ENCODE measurements at regions not wholly inside any gene's neighbourhood (a gene's known extent, or its start where the extent isn't known, plus 50 kb on each side); places are given as distances from the start of the nearest gene placed in this dataset.
"Not testable (repeated sequence)": the region's sequence is repeated elsewhere in the genome, so short reads cannot be mapped to it uniquely, and the experiment has no call there.

GRCh38 chr22:49721211-49721763 is 106.4 kb downstream of the BRD1 start:
- no peak for DNase-seq

DNA sequence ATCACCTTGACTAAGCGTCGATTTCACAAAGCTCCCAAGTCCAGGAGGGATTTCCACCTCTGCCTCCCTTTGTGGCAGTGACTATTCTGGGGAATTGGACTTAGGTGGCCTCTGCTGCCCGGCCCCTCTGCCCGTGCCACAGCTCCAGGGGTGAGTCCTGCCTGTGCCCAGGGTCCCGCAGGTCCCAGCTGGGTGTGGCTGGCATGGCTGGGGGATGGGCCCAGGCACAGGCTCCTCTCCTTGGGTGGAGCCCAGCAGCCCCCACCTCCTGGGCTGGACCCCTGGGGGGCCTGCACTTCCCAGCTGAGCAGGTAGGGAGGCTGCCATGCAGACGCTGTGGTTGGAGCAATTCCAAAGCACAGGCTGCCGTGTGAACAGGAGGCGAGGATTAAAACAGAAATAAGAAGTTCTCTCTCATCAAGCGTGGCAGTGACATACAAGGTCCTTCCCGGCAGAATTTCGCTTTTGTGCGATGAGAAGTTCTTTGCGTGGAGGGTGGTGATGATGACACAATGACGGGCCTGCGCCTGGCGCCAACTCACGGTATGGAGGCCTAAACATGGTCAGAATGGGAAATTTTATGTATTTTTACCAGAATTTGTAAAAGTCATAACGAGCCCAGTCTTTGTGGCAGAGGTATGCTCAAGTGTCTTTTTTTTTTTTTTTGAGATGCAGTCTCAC is 107.3 kb downstream of the BRD1 start:
- DNase-seq, result no peak

DNA sequence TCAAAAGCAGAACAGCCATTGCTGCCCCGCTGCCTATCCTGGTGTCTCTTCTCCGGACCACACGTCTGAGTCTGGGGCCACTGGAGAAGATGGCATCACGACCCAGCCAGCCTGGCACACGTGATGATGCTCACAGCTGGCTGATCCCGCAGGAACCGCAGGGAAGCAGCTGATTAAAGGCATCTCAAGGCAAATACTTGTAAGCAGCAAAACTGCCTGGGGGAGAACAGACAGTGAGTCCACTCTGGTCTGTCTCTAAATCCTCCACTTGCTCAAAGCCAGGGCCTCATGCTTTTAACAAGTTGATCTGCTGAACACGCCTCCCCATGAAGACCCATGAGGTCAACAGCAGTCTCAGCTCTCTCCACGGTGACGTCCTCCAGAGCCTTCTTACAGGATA is 108.6 kb downstream of the BRD1 start:
- DNase-seq, result no peak

GRCh38 chr22:49718396-49718795 is 109.3 kb downstream of the BRD1 start:
- DNase-seq, result no peak

DNA sequence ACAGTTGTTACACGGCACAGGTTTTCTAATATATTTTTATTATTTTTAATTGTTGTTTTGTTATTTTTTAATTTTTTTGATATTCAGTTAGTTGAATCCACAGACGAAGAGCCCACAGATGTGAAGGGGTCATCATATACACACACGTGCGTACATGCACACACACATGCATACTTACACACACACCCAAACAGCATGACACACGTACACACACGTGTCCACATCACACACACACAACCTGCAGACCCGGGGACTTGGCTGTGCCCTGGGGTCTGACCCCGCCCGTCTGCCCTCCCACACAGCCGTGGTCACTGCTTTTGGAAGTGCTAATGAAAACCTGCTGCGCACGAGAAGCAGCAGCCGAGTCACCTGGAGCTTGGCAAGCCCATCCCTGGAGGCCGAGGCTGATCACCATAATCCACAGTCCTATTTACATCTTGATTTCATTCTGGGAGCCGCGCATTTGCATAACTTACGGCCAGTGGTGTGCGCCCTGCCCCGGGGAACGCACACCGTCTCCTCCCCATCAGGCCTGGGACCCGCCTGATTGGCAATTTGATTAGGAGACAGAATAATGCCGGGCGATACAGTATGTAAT is 110.3 kb downstream of the BRD1 start:
- DNase-seq, result no peak

GRCh38 chr22:49716441-49716840 is 111.2 kb downstream of the BRD1 start:
- no peak for DNase-seq

DNA sequence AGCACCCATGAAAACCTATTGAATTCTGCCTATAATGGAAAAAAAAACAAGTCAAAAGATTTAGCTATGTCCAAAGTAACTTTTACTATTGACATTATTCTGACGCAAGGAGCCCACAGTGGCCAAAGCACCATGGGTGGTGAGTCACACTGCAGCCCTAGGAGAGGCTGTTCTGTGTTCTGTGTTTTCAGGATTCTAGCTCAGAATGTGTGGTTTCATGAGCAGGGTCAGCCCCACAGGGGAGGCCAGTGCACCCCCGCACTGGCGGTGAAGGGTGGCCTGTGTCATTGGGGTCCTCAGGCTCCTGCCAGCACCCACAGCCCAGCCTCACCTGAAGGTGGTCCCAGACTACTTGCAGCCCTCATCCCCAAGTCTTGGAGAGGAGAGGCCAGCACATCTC is 112.2 kb downstream of the BRD1 start:
- no peak for DNase-seq

- no peak for DNase-seq
Measured at GRCh38 chr22:49713003-49713402, 114.7 kb downstream of the BRD1 start.

DNA sequence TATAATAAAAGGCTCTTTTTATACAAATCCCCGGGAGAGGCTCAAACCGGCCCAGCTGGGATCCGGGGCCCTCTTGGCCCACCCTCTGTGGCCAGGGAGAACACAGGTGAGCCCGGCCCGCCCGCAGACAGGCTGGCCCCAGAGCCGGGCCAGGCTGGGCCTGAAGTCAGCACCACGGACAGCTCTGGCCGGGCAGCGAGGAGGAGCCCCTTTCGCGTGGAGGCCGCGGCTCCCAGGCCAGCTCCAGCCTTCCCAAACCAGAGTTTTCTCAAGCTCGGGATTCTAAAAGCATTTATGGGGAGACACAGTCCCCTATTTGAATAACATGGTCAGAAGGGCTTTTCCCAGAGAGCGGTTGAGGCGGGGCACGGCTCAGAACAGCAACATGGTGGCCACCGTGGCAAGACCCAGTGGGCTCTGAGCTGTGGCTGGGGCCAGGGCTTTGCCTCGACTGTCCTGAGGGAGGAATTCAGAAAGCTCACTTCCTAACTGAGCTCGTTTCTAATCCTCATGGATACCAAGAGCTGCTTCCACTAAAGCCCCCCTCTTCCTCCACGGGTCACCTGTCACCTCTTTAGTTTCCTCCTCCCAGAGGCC is 115.4 kb downstream of the BRD1 start:
- DNase-seq, result no peak

GRCh38 chr22:49710746-49711145 is 116.9 kb downstream of the BRD1 start:
- DNase-seq, result no peak

DNA sequence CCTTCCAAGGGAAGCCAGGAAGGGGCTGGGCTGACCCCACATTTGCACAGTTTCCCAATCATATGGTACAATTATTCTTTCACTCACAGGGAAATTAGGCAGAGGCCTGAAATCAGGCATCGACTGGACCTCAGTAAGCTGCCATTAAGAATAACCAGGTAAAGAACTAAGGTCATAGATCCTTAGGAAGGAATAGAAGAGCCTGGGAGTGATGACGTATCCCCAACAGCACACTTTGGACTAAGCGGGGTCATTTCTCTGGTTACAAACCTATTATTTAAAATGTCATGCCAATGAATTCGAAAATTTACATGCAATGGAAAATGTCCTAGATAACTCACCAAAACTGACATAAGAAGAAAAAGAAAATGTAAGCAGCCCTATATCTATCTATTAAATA is 118.2 kb downstream of the BRD1 start:
- no peak for DNase-seq

GRCh38 chr22:49705972-49706352 is 121.7 kb downstream of the BRD1 start:
- no peak for DNase-seq

GRCh38 chr22:49705216-49705971 is 122.3 kb downstream of the BRD1 start:
- DNase-seq, result no peak

- no peak for DNase-seq
Measured at GRCh38 chr22:49704345-49705215, 123.1 kb downstream of the BRD1 start.

GRCh38 chr22:49703990-49704344 is 123.7 kb downstream of the BRD1 start:
- no peak for DNase-seq

GRCh38 chr22:49703505-49703904 is 124.2 kb downstream of the BRD1 start:
- DNase-seq, result no peak

GRCh38 chr22:49702068-49702397 is 125.6 kb downstream of the BRD1 start:
- DNase-seq, result no peak

GRCh38 chr22:49701380-49702067 is 126.1 kb downstream of the BRD1 start:
- no peak for DNase-seq

DNA sequence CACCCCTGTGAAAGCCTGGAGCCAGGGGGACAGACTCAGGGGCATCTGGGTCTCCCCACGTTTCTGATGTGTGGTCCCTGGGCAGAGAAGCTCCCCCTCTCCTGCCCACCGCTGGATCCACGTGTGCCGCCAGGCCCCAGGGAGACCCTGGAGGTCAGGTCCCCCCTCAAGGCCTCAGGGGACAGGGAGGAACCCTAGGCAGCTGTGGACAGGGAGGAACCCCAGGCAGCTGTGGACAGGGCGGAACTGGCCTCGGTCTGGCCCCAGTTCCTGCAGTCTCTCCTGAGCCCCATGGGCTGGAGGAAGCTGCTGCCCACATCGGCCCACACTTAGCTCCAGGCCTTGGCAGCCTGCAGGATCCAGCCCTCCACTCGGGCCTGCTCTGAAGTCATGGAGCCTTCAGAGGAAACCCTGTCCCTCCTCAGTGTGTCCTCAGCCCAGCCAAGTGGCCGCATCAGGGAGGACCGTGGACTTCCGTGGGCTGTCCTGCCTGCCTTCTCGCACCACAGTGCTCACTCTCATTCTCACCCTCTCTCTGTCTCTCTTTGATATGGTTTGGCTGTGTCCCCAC is 127.7 kb downstream of the BRD1 start:
- DNase-seq, result no peak

DNA sequence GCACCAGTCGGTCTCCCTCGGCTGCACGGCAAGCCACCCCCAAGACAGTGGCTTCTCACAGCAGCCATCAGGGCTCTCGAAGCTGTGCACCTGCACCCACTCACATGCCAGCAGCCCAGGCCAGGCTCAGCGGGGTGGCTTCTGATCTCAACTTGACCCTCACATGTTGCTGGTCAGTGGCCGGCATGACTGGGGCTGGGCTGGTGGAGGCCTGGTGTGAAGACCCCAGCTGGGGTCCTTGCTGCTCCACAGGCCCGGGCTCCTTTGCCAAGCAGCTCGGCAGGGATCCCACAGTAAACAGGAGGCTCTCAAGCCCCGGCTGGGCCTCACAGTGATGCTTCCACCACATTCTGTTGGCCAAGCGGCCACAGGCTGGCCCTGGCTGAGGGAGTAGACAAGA is 128.2 kb downstream of the BRD1 start:
- no peak for DNase-seq

DNA sequence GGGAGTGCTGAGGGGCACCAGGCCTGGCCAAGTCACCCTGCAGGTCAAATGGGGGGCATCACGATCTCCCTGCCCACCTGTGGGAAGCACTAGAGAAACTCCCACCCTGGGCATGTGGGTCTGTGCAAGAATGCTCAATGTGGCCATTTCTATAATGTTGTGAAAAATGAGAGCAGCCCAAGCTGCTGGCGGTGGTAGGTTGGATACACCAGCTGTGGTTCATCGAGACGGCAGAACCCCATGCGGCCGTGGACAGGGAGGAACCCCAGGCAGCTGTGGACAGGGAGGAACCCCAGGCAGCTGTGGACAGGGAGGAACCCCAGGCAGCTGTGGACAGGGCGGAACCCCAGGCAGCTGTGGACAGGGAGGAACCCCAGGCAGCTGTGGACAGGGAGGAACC is 129.1 kb downstream of the BRD1 start:
- not testable (repeated sequence) for DNase-seq

DNA sequence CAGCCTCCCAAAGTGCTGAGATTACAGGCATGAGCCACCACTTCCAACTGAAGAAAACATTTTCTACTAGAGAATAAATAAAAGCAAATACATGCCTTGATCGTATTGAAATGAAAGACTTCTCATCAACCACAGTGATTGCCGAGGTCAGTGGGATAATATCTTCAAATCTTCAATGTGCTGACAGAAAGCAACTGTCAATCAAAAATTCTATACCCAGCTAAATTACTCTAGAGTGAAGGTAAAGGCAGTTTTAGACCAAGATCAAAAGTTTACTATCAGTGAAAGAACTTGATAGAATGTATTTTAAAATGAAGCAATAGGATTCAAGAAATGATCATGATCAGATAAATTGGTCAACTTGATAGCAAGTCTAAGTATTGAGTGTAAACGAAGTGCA is 130.6 kb downstream of the BRD1 start:
- no peak for DNase-seq

All from activated CD4-positive, alpha-beta T cell treated with anti-CD3 and anti-CD28 coated beads for 1 hour (primary cell).